CMK (cell line): ENCODE measurements at regions not wholly inside any gene's neighbourhood (a gene's known extent, or its start where the extent isn't known, plus 50 kb on each side); places are given as distances from the start of the nearest gene placed in this dataset.

Source experiments
- DNase-seq: peaks from one replicate; pipeline ENCODE4 v3.0.0-alpha.2; 2010; ENCODE audit warnings: low read depth

- DNase-seq, result no peak
These were observed 888.9 kb upstream of the GHITM start for GRCh38 chr10:83250396-83250795.

DNA sequence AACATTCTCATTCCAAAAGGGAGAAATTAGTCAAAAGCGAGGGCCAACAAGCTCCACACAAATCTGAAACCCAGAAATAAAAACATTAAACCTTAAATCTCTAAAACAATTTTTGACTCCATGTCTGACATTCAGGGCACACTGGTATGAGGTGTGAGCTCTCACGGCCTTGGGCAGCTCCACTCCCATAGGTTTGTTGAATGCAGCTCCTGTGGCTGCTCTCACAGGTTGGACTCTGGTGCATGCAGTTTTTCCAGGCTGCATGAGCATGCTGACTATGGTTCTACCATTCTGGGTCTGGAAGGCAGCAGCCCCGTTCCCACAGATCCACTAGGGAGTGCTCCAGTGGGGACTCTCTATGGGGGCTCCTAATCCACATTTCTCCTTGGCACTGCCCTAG is 887.1 kb upstream of the GHITM start:
- DNase-seq, result no peak

DNA sequence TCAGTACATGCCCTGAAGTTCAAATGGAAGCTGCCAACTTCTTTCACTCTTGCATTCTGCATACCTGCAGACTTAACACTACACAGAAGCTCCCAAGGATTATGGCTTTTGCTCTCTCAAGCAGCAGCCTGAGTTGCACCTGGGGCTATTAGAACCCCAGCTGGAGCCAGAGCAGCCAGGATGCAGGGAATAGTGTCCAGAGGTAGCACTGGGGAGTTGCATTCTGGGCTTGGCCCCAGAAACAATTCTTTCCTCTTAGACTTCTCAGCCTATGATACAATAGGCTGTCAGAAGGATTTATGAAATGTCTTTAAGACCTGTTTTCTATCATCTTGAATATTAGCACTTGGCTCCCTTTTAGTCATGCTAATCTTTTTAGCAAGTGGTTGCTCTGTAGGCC is 886.7 kb upstream of the GHITM start:
- DNase-seq, result no peak

GRCh38 chr10:83253011-83253671 is 886.2 kb upstream of the GHITM start:
- no peak for DNase-seq

DNA sequence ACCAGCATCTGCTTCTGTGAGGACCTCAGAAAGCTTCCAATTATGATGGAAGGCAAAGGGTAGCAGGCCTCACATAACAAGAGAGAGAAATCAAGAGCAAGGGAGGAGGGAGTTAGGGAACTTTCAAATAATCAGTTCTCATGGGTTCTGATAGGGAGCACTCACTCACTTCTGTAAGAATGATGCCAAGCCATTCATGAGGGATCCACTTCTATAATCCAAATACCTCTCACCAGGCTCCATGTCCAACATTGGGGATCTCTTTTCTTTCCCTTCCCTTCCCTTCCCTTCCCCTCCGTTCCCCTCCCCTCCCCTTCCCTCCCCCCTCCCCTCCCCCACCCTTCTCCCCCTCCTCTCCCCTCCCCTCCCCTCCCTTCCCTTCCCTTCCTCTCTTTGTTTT is 884.6 kb upstream of the GHITM start:
- DNase-seq, result no peak

DNA sequence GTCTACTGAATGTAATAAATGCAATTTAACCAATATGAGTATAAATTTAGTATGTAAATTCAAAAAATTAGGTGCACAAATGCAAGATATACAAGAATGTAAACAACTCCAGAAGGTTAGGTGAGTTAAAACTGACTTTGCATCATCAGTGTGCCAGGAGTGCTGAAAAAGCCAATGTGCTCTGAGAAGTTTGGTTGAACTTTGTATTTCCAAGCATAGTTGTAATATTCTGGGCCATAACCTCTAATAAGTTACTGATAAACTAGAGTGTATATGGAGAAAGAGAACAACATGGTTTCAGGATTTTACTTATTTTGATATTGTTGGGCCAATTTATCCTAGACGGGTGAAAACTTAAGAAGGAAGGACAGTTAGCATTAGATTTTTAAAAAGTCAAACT is 876.9 kb upstream of the GHITM start:
- DNase-seq, result no peak

DNA sequence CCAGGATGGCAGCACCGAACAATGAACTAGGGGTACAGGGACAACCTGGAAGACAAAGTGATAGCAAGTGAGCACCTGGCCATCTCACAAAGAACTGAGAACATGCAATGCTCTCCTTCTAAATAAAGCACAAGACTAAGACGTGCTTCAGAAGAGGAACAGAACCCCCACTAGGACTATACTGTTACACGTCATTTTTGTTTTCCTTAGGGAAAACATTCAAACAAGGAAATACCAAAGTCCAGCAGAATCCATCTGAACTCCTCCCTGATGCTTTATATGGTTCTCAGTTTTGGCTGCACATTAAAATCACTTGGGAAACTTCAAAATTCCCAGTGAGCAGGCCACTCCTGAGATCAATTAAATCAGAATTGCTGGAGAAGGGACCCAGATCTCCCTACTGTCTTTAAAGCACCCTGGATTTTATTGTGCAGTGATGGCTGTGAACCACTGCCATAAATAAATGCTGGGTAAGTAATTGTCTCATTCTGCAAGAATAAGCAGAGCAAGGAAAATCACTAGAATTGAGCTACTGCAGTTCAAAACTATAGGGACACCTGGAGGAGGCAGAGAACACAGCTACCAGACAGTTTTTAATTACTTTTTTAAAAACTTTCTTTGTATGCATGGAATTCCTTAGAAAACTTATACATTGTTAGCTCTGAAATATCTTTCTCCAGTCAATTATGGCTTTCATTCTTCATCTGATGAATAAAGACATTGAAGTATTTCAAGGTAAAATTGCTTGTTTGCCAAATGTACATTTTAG is 866.5 kb upstream of the GHITM start:
- no peak for DNase-seq

- DNase-seq, result no peak
These were observed 865.2 kb upstream of the GHITM start for GRCh38 chr10:83274088-83274487.

DNA sequence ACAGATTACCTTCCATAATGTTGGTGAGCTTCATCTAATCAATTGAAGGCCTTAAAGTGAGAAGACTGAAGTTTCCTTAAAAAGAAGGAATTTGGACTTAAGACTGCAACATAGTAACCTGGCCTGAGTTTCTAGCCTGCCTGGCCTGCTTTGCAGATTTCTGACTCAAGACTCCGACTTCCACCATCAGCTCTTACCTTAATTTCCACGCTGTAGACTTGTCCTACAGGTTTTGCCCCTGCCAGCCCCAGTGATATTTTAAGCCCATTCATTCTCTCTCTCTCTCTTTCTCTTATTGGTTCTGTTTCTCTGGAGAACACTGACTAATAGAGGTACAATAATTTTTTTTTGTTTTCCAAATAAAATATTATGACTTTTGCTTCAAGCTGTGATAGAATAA is 862.3 kb upstream of the GHITM start:
- no peak for DNase-seq

- DNase-seq, result no peak
These were observed 856.2 kb upstream of the GHITM start for GRCh38 chr10:83283151-83283550.

- no peak for DNase-seq
These were observed 851.9 kb upstream of the GHITM start for GRCh38 chr10:83287374-83287773.

- no peak for DNase-seq
These were observed 849.9 kb upstream of the GHITM start for GRCh38 chr10:83289373-83289772.

- no peak for DNase-seq
These were observed 849.4 kb upstream of the GHITM start for GRCh38 chr10:83289948-83290347.

GRCh38 chr10:83301732-83302131 is 837.6 kb upstream of the GHITM start:
- no peak for DNase-seq

GRCh38 chr10:83302623-83303022 is 836.7 kb upstream of the GHITM start:
- no peak for DNase-seq

GRCh38 chr10:83310688-83311087 is 828.6 kb upstream of the GHITM start:
- no peak for DNase-seq

DNA sequence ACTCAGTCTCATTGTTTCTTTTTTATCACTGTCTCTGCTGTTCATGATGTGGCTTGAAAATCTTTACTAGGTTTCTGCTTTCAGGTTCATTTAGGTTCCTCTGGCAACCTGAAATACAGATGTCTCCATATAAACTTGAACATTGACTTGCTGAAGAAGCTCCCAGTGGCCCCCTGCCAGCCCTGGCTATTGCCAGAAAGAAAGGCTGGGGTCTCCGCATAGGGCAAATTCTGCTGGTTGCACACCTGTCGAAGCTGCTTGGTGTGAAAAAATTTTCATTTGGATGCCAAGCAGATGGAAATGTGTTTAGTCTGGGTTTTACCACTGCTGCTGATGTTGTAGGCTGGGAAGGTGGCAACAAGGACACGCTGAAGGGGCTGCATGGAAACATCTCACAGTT is 826.7 kb upstream of the GHITM start:
- DNase-seq, result no peak

- DNase-seq, result no peak
These were observed 806.6 kb upstream of the GHITM start for GRCh38 chr10:83332690-83333089.

- no peak for DNase-seq
These were observed 805.7 kb upstream of the GHITM start for GRCh38 chr10:83333566-83333965.

GRCh38 chr10:83343676-83344075 is 795.6 kb upstream of the GHITM start:
- DNase-seq, result no peak

DNA sequence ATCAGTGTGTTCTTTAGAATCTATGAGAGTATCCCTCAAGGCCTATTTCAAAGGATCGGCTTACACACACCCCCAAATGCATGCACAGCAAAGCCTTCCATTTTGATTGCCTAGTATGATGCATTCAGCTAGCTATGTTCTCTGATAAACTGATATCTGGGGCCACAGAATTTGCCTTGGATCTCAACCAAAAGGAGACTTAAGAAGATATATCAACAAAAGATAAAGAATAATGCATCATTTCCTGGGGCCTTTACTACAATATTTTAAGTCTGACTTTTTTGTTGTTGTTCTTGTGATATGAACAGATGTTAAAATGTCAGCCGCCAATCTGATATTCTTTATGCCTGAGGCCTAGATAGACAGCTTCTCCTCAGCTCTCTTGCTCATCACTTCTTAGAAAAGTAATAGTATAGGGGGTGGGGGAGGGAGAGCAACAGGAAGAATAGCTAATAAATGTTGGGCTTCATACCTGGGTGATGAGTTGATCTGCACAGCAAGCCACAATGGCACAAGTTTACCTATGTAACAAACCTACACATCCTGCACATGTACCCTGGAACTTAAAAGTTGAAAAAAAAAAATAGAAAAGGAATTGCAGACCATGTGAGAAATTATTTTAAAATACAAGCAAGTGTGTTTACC is 792.9 kb upstream of the GHITM start:
- DNase-seq, result no peak

DNA sequence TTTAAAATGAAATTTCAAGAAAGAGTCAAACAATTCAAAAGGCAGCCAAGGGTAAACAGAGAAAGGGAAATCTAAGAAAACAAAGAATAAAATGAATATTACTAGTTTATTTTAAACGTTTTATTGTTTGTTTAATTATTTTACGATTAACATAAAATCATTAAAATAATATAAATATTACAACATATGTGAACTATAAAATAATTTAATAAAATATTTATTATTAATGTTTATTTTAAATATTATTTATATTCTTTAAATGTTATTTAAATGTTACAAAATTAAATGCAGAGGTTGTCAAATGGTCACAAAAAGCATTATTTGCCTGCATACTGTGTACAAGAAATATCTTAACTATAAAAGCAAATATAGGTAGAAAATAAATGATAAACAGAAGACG is 786.7 kb upstream of the GHITM start:
- DNase-seq, result no peak

DNA sequence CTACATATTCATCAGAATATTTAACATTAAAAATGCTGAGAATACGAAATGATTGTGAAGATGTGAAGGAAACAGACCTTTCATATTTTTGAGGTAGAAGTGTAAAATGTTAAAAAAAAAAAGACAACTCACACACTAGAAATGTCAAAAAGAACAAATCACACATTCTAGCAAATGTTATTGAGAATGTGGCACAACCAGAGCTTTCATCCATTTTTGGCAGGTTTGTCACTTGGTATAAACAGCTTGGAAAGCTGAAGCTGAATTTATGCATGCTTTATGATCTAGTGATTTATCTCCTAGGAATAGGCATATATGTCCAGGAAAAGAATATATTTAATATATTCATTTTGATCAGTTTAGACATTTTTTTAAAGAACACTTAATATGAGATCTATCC is 784.9 kb upstream of the GHITM start:
- no peak for DNase-seq
